Heart left ventricle (tissue), 16 donors: ENCODE measurements at regions not wholly inside any gene's neighbourhood (a gene's known extent, or its start where the extent isn't known, plus 50 kb on each side); places are given as distances from the start of the nearest gene placed in this dataset.

ENCODE experiments used
- ATAC-seq, 4 donors: fragments of 200-7000 bp; cut with Tn5 transposase; one replicate each; pipeline ENCODE4 v1.9.1; 2020 to 2022; ENCODE audit warnings: moderate library complexity in 4 of 4, mild to moderate bottlenecking in 3 of 4, moderate number of reproducible peaks in 1 of 4
- DNase-seq, 5 donors: peaks; one replicate each; pipeline ENCODE4 v3.0.0-alpha.2; 2020
- H3K27ac ChIP-seq, 12 donors: fragments of 200-600 bp; sonication (generic) in 4 of 12; one replicate each; pipeline versions ENCODE4 v1.5.0 to v1.8.0; 2016 to 2022; ENCODE audit warnings: mild to moderate bottlenecking in 2 of 12
- H3K27me3 ChIP-seq, 9 donors: fragments of 200-600 bp; sonication (generic) in 2 of 9; one replicate each; pipeline versions ENCODE4 v1.5.1 to v1.8.0; 2016 to 2022; ENCODE audit warnings: mild to moderate bottlenecking in 3 of 9
- H3K36me3 ChIP-seq, 9 donors: fragments of 200-600 bp; sonication (generic) in 2 of 9; one replicate each; pipeline versions ENCODE4 v1.5.0 to v1.8.0; 2018 to 2022; ENCODE audit warnings: mild to moderate bottlenecking in 2 of 9
- H3K4me1 ChIP-seq, 12 donors: fragments of 200-600 bp; sonication (generic) in 4 of 12; one replicate each; pipeline versions ENCODE4 v1.5.0 to v1.8.0; 2016 to 2022; ENCODE audit warnings: mild to moderate bottlenecking in 3 of 12
- H3K4me3 ChIP-seq, 12 donors: fragments of 200-600 bp; sonication (generic) in 4 of 12; one replicate each; pipeline versions ENCODE4 v1.5.0 to v1.8.0; 2017 to 2022; ENCODE audit warnings: mild to moderate bottlenecking in 9 of 12, moderate library complexity in 4 of 12
- H3K9me3 ChIP-seq, 12 donors: fragments of 200-600 bp; sonication (generic) in 4 of 12; one replicate each; pipeline versions ENCODE4 v1.5.0 to v1.8.0; 2016 to 2022; ENCODE audit warnings: mild to moderate bottlenecking in 1 of 12
- POLR2A ChIP-seq, 2 donors: fragments of 450-650 bp; IDR thresholded peaks; one replicate each; pipeline ENCODE4 v1.6.1; 2017; ENCODE audit warnings: antibody characterized with exemption in 2 of 2, mild to moderate bottlenecking in 2 of 2, moderate library complexity in 2 of 2
- WGBS, 4 donors: extraction: QIAGEN DNeasy Blood & Tissue Kit in 2 of 4; methylation state at CpG; one replicate each; pipeline versions ENCODE4 v1.1.5 to v1.1.7; 2013 to 2018; 5-methylcytosine and 5-hydroxymethylcytosine counted together
- intact Hi-C, 10 donors: fragments of 100-400 bp; cut with DNase I; formaldehyde crosslinking; loops; one replicate each; pipeline versions ENCODE4 v1.11.1 to v1.14.2; 2022
- TF ChIP-seq, protein P1 (sequence below), 12 donors: fragments of 200-600 bp; sonication (generic) in 4 of 12; IDR thresholded peaks; one replicate each; pipeline versions ENCODE4 v1.5.0 to v1.8.0; 2018 to 2022; ENCODE audit warnings: antibody characterized with exemption in 12 of 12, mild to moderate bottlenecking in 5 of 12
- donor health status: ischemic (EF 13 %, LVEDD 7.1; RV severe dilation, severe dysfunction).
- donor health status: healthy with polysubstance abuse.
- donor health status: DM: no; HTN: yes; CAD: no.
- donor health status: DM: no; HTN: no; CAD: no.
- donor health status: ischemic (EF 25% LVEDD 6.9; RV normal size, moderate dysfunction).
- donor health status: ischemic (EF 25% LVEDD 5.7; RV mildly dilated, moderate dysfunction).
- donor health status: healthy.
- donor health status: DM: yes; HTN: yes; CAD: no.
- donor health status: ischemic (EF 35%, LVEDD 5.7; RV mildly dilated, moderate dysfunction).
- donor health status: nonischemic (EF 11% LVEDD 7.7; RV severe dilation, severe dysfunction).
- donor health status: DM: yes; HTN: yes; CAD: no.
- donor health status: PGD.
- donor health status: ischemic (EF 29% LVEDD 5.4; RV normal size, mild dysfunction).
- donor health status: nonischemic (EF 23%, LVEDD 6.1; RV moderate dilation, normal function).

DNA sequence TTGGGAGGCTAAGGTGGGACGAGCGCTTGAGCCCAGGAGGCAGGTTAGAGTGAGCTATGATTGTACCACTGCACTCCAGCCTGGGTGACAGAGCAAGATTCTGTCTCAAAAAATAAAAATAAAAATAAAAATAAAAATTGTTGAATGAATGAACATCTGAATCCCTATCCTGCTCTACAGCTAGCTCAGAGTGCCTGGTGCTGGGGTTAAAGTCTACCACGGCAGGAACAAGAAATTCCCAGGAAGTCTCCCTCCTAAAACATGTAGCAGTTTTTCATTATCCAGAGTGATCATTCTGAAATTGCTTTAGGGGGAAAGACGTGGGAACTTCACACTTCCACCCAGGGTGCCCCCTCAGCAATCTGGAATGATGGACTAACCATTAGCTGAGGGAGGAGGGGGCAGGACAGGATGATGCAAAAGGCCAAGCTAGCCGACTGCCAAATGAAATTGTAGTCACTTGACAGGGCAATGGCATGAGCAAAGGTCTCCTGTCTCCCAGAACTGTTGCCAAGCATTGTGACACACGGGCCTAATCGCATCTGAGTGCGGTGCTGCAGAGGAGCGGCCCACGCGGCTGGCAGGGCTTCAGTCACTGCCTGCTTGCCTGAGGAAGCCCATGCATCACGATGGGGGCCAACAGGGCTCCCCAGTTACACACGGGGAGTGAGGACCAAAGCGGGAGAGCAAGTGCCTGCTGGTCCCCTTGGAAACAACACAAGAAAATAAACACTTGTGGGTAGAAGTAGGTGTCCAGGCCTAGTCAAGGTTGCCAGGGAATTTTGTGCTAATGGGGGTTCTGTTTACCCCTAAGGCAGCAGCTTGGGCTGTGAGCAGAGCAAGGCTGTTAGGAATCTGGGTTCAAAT is 85.7 kb downstream of the NENF start:
- Histone ChIP-seq H3K4me3 (no peak overlapping the region), H3K27me3 (peaks cover 0 to 25% (median 3%) of the 10 kb centered on the region in 9 donors), H3K36me3 (no peaks in the 10 kb centered on the region), H3K27ac (peak overlapping the region in 10 of 12 donors; percentile 15 to 82 (median 66)), H3K9me3 (no peaks in the 10 kb centered on the region), H3K4me1 (peaks cover 0 to 27% (median 12%) of the 10 kb centered on the region in 12 donors)
- intact Hi-C loops, result no loop called here
- ATAC-seq, result peak; percentile 93 to 97 (median 96)
- TF ChIP-seq POLR2A (IDR thresholded peaks at IDR 0.05), result no peak
- TF ChIP-seq, protein P1, sequence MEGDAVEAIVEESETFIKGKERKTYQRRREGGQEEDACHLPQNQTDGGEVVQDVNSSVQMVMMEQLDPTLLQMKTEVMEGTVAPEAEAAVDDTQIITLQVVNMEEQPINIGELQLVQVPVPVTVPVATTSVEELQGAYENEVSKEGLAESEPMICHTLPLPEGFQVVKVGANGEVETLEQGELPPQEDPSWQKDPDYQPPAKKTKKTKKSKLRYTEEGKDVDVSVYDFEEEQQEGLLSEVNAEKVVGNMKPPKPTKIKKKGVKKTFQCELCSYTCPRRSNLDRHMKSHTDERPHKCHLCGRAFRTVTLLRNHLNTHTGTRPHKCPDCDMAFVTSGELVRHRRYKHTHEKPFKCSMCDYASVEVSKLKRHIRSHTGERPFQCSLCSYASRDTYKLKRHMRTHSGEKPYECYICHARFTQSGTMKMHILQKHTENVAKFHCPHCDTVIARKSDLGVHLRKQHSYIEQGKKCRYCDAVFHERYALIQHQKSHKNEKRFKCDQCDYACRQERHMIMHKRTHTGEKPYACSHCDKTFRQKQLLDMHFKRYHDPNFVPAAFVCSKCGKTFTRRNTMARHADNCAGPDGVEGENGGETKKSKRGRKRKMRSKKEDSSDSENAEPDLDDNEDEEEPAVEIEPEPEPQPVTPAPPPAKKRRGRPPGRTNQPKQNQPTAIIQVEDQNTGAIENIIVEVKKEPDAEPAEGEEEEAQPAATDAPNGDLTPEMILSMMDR (IDR thresholded peaks at IDR 0.05), result no peak
- 25 to 52% (median 38%) methylated on average over 14 of the region's 14 CpGs for WGBS, 4 donors
- peak; percentile 82 to 94 (median 83) for DNase-seq

- intact Hi-C loops, result no loop called here
Measured at GRCh38 chr1:212519131-212519530, 86.4 kb downstream of the NENF start.

GRCh38 chr1:212520299-212520698 is 87.6 kb downstream of the NENF start:
- DNase-seq (no peak), ATAC-seq (no peak)
- TF ChIP-seq, protein P1 (IDR thresholded peaks at IDR 0.05), result no peak
- TF ChIP-seq POLR2A (IDR thresholded peaks at IDR 0.05), result no peak
- H3K27me3 ChIP-seq, result peaks cover 0 to 6% (median 0%) of the 10 kb centered on the region in 9 donors
- H3K4me3 ChIP-seq, result no peak overlapping the region
- no peak overlapping the region for H3K27ac ChIP-seq
- H3K4me1 ChIP-seq, result peaks cover 0 to 19% (median 0%) of the 10 kb centered on the region in 12 donors
- no peaks in the 10 kb centered on the region for H3K36me3 ChIP-seq
- intact Hi-C loops, result no loop called here
- H3K9me3 ChIP-seq, result no peaks in the 10 kb centered on the region

More at GRCh38 chr1:212519131-212519530, 86.4 kb downstream of the NENF start:
- H3K36me3 ChIP-seq, result no peaks in the 10 kb centered on the region
- H3K27me3 ChIP-seq, result peaks cover 0 to 18% (median 0%) of the 10 kb centered on the region in 9 donors
- DNase-seq (no peak), ATAC-seq (no peak)
- H3K9me3 ChIP-seq, result no peaks in the 10 kb centered on the region
- H3K27ac ChIP-seq, result peak overlapping the region in 10 of 12 donors; percentile 15 to 82 (median 66)
- no peak for TF ChIP-seq POLR2A (IDR thresholded peaks at IDR 0.05)
- TF ChIP-seq, protein P1 (IDR thresholded peaks at IDR 0.05), result no peak
- WGBS, 4 donors, result 77 to 95% (median 92%) methylated on average over 2 of the region's 2 CpGs
- peaks cover 0 to 20% (median 5%) of the 10 kb centered on the region in 12 donors for H3K4me1 ChIP-seq
- no peak overlapping the region for H3K4me3 ChIP-seq

- ATAC-seq (no peak), DNase-seq (no peak)
- Histone ChIP-seq H3K4me3 (no peak overlapping the region), H3K9me3 (no peaks in the 10 kb centered on the region), H3K36me3 (no peaks in the 10 kb centered on the region), H3K27me3 (peaks cover 0 to 2% (median 0%) of the 10 kb centered on the region in 9 donors), H3K27ac (no peak overlapping the region), H3K4me1 (peaks cover 0 to 19% (median 0%) of the 10 kb centered on the region in 12 donors)
- intact Hi-C loops, result no loop called here
- 77 to 89% (median 86%) methylated on average over 5 of the region's 5 CpGs for WGBS, 4 donors
- TF ChIP-seq, protein P1 (IDR thresholded peaks at IDR 0.05), result no peak
- TF ChIP-seq POLR2A (IDR thresholded peaks at IDR 0.05), result no peak
Measured at GRCh38 chr1:212520746-212521145, 87.8 kb upstream of the ATF3 start.
